M059J (cell line): ENCODE measurements at regions not wholly inside any gene's neighbourhood (a gene's known extent, or its start where the extent isn't known, plus 50 kb on each side); places are given as distances from the start of the nearest gene placed in this dataset.

Experiments
- DNase-seq: peaks from one replicate; pipeline ENCODE4 v3.0.0-alpha.2; 2012; ENCODE audit warnings: low read depth

DNA sequence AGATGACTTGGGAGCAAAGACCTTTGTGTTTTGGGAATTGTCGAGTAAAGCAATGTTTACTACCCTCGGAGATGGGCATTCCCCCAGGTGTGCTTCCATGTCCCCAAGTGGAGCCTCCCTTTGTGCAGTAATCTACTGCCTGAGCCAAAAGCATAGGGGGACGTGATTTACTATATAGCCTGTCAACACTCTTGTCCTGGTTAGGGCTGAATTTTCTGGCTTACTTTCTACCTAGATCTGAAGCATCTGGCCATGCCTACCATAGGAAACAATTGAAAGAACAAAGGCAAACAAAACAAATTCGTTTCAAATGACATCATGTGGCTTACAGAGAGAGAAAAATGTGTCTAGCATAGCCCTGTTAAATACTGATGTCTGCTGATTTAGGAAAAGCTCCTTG, 350.6 kb downstream of the SAMD5 start:
- DNase-seq: no peak

DNA sequence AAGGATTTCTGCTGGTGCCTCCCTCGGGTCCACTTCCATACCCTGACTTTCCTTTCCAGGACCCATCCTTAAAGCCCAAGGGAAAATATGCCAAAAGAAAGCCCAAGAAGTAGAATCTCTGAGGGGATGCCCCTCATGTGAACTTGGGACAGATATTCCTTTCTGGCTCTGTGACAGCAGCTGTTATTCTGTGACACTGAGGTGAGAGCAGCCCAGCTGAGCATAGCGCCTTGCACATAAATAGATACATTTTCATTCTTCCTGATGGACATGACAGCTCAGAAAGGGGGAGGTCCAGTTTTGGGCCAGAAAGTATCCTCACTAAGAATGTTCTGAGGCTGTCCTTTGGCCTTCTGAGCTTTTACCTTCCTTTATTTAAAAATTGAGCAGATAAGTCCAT, 353.2 kb downstream of the SAMD5 start:
- DNase-seq: no peak

DNA sequence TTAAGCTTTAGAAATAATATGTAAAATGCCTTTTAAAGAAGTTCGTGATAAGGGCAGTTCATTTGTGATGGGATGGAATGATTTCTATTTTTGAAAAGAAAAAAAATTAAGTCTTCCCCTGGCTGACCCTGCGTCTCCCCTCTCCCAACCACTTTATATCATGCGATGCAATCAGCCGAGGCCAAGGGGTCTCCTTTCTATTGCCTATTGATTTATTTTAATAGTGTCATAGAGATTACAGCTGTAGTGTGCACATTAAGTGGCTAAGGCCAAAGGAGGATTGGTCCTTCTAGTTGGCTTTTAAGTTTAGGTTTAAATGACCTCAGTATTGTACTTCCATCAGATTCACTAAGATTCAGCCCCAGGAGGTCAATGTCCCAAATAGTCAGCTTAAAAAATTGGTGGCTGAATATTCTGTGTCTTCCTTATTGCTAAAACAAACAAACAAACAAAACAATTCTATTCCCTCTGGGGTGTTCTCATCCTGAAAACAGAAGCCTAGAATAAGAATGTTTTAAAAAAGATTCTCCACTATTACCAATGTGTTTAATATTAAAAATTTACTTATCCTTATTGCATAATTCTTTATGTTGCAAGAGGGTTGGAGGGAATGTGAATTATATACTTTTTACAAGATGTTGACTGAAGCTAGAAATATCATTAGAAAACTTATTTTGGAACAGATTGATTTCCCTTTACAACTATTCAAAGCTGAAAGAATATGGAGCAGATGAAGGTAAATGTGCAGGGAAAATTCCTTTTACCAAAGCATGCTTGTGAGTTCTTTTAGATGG, 359.1 kb downstream of the SAMD5 start:
- no peak for DNase-seq

DNA sequence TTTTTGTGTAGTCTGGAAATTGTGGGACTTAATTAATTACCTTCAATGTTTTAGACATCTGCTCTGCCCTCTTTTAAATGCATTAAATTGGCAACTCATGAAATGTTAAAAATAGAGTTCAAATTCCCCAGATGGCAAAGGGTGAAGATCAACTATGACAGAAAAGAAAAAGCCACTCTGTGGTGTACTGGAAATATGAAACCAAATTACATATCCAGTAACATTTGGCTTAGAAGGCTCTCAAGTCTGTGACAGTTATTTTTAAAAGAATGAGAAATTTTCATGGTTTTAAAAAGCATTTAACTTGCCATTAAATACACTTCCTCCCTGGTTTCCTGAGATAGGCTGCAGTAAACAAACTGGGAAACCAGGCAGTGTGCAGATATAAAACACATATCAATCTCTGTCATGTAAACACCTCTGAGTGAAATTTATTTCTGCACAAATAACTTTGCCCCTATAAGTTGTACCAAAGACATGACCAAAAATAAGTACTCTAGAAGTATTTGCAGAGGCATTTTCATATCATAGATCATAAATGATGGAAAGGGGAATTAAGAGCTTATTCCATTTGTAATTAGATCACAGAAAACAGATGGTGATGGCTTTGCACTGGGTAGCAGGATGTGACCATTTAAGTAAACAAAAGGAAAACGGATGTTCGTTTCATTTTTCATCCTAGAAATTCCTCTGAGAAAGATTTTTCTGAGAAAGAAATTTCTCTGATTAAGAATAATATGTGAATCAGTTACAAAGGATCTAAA, 360.1 kb downstream of the SAMD5 start:
- no peak for DNase-seq

DNA sequence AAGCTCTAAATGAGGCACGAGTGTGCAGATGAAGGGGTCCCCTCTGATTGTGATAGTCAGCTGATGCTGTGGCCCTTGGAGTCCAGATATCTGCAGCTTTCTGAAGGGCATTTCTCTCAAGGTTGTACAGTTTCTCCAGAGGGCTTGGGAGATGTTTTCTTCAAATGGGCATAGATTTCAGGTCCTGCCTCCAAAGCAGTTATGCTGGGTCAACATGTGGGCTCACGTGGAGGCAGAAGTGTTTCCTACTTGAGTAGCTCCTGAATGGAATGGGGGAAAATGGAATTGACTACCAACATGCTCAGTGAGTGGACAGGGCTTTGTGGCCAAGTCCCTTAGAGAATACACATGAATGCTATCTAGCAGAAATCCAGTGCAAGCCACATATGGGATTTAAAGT, 360.7 kb downstream of the SAMD5 start:
- DNase-seq: no peak

DNA sequence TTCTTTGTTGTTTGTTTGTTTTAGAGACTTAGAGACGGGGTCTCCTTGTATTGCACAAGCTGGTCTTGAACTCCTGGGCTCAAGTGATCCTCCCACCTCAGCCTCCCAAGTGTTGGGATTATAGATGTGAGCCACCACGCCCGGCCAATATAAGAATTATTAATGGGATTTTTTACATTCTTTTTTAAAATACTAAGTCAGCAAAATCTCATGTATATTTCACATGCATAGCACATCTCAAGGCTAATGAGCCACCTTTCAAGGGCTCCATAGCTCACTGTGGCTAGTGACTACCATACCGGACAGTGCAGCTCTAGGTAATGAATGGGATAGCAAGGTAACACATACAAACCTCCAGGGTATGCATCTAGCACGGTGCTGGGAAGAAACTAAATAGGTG, 361.4 kb downstream of the SAMD5 start:
- no peak for DNase-seq

DNA sequence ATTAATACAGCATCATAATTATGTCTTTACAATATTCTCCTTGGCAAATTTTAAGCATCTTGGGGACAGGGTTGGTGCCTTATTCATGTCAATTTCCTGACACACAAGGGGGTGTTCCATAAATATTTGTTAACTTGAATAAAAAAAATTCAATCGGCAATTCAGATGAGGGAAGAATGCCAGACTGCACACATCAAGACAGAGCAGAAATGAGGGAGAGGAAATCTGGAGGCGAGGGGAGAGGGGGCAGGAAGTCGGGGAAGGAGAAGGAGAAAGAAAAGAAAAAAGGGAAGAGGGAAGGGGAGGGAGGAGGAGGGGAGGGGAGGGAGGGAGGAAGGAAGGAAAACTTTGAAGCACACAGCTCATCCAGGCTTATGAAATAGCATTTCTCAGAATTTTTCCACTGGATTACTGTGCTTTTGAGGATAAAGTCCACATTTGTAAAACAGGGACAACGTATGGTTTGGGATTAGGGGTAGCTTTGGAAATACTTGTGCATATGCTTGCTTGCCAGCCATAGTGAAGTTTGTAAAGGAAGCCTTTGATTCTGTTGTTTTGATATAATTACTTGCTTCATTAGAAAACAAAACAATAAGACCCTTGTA, 362.1 kb downstream of the SAMD5 start:
- DNase-seq: no peak

DNA sequence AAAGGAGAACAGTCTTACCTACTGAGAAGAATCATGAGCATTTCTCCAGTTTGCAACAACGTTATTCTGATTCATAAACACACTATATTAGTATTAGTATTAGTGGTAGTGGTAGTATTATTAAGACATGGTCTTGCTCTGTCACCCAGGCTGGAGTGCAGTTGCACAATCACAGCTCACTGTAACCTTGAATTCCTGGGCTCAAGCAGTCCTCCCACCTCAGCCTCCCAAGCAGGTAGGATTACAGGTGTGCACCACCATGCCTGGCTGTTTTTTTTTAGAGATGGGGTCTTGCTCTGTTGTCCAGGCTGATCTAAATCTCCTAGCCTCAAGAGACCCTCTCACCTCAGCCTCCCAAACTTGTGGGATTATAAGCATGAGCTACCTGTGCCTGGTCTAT, 363.5 kb downstream of the SAMD5 start:
- DNase-seq: no peak

DNA sequence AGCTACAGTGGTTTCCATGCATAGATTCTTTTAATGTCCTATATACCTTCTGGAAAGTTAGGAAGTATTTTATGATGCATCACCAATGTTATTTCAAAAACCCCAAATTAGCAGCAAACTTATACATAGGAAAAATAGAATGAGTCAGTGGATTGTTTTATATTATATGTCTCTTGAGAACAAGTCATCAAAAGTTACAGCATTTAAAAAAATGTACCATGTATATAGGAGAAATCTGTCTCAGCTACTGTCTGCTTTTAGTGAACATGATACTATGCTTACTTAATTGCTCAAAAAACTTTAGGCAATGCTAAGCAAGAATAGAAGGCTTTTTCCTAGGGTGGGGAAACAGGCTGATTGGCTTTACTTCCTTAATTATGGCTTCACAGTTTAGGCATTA, 365.3 kb downstream of the SAMD5 start:
- DNase-seq: no peak

DNA sequence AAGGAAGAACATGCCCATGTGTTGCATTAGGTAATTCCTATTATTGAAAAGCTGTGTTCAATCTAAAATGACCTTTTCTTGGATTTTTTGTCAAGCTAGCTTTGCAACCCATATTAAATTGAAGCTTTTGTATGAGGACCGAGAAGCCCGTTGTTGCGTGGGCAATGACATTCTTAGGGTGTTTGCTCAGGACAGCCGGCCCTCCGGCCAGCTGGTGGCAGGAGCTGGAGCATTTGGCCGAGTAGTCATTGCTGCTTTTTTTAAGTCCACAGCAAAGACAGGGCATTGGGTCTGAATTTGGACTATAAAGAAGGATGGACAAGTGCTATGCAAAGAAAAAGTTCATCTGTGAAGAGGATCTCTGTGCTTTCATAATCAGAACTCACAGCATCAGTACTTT, 365.8 kb downstream of the SAMD5 start:
- DNase-seq: no peak

DNA sequence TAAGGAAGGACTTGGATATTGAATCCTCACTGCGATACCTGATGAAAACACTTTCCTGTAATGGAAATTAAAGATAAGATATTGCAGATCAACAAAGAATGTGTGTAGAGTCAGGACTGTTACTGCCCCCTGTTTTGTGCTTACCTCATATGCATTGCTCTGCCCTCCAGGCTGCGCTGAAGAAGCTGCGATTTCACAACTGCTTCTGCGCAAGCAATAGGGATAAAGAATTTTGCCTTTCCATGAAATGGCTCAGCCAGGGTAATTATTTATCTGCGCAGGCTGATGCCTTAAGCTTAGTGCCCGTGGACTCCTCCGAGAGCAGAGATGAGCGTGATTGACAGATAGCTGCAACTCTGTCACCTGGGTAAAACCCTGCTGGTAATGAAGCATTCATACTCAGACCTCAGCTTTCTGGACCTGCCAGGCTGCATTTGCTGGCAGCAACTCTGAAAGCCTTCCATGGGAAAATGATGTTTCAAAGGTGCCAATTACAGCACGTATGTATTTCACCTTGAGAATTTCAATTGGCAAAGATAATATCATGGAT, 370.6 kb downstream of the SAMD5 start:
- DNase-seq: no peak

DNA sequence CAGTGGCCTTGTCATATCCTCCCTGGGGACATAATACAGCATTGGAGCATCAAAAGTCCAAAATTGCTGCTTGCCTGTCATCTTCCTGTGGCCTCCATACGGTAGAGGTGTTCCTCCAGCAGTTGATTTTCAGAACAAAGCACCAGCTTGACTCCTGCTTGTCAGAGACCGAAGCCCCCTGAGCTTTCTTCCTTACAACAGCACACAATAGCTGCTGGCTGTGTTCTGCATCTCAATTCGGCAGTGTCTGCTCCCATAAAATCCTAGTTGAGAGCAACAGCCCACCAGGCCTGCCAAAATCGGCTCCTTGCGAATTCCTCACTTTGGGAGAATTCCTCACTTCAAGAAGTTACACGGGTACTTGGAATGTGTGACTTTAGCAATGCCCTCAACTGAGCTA, 372.9 kb downstream of the SAMD5 start:
- DNase-seq: no peak

DNA sequence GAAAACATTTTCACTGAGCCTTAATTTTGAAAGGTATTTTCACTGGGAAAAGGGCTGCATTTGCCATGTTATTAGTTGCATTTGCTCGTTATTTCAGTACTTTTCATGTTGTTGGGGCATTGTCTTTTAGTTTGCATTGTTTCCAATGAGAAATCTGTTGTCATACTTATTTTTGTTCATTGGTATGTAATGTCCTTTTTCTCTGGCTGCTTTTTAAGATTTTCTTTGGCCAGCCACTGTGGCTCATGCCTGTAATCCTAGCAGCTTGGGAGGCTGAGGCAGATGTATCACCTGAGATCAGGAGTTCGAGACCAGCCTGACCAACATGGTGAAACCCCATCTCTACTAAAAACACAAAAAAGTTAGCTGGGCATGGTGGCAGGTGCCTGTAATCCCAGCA, 379.9 kb downstream of the SAMD5 start:
- no peak for DNase-seq

DNA sequence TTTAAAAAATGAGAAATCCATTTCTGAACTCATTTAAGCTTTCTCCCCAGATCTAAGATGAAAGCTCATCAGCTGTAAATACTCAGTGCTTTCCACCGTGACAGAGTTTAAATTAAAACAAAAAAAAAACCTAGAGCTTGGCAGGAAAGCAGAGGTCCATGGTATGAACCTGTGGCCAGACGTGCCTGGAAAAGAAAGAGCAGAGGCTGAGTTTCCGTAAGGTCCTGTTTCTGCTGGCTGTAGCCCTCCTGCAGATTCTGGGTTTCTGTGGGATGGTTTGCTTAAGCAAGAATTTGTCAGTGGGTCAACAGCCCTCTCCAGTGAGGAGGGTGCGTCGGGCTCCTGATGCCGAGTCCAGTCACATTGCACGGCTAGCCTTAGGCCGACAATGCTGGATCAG, 383.2 kb downstream of the SAMD5 start:
- DNase-seq: no peak

DNA sequence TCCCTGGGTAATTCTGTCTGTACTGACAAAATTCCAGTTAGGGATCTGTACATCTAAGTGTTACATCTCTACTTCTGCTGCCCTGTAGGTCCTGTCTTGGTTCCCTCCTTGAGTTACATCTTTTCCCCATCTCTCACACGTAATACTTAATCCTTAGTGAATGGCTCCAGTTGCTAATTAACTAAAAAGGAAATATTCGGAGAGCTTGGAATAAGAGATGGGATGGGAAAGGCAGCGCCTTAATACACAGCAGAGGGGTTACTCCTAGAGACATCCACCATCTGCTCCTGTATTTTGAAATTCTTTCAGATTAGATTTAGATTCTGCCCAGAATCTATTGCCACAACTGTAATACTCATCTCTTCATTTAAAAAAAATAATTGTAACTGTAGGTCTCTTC, 384.0 kb downstream of the SAMD5 start:
- no peak for DNase-seq

DNA sequence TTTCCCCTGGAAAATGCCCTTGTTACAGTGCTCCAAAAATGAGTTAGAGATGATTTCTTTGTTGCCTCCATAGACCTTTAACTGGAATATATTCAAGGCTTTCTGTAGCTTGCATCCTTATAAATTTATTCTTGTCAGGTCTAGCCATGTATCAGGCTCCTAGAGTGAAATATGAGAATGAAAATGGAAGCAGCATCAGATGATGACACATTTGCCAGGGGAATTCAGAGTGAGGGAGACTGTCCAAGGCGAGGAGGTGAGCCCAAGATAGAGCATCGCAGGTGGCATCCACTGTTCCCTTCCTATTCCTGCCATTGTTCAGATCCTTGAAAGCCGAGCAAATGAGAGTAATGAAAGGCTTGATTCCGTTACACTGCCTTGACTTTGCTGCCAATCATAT, 386.8 kb downstream of the SAMD5 start:
- DNase-seq: no peak

DNA sequence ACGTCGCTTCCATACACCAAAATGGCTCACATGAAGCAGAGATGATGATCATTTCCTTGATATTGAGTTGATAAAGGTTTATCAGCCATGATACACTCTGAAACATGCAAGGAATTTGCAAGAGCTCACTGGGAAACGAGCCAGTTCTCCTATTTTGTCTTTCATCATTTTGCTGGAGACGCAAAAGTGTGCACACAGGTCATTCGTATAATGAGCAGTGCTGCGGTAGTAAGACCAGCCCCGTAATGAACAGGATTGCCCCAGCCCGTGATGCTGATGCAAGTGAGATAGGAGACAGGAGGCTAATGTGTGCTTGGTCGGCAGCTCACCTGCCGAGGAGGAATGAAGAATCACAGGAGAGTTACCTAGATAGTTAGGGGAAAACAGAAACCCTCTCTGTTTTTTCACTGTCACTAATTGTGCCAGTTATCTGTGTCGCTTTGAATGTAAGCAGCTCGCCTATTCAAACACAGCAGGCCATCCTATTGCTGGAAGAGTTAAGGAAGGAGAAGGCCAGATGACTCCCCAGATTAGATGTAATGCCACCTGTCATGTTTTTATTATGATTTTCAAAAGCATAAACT, 391.8 kb downstream of the SAMD5 start:
- peak; percentile 10 for DNase-seq

DNA sequence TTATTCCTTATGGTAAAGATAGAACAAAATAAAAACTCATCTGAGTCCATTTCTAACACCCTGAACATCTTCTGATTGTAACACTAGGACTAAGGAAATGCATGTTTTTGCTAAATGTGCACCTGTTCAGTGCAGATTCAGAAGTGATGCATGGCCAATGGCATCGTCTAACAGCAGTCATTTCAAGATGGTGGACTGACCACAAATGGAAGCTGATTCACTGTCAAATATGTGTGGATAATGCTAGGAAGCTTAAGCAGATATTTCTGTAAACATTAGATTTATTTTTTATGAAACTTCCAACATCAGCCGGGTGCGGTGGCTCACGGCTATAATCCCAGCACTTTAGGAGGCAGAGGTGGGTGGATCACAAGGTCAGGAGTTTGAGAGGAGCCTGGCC, 394.8 kb downstream of the SAMD5 start:
- no peak for DNase-seq

DNA sequence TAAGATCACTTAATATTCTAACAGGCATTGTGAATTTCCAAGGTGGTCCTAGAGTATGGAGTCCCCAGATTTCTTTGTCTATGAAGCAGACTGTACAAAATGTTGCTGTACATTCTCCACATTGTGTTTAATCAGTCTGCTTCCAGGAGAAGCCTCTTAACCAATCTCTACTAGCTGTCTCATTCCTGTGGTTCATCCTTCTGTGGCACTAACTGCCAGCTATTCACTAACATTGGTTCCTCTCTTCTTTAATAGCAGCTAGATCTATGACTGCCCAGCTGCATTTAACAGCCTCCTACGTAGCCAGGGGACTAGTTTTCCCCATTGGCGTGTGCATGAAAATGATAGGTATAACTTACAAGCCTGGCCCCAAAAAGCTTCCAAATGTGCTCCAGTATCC, 395.4 kb downstream of the SAMD5 start:
- peak; percentile 24 for DNase-seq

DNA sequence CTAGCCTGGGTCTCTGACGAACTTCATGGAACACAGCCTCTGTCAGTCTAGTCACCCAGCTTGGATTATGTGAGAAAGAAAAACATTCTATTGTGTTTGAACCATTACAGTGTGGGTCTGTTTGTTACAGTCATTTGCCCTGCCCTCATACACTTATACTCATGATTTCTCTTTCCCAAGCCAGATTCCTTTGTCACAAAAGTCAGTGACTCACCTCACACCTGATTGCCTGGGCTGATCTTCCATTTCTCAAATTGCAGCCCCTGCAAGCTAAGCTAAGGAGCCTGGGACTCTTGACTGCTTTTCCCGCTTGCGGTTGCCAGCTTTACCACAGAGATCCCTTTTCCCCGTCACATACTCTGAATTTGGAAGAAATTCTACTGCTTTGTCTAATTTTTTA, 395.9 kb downstream of the SAMD5 start:
- peak; percentile 20 for DNase-seq

DNA sequence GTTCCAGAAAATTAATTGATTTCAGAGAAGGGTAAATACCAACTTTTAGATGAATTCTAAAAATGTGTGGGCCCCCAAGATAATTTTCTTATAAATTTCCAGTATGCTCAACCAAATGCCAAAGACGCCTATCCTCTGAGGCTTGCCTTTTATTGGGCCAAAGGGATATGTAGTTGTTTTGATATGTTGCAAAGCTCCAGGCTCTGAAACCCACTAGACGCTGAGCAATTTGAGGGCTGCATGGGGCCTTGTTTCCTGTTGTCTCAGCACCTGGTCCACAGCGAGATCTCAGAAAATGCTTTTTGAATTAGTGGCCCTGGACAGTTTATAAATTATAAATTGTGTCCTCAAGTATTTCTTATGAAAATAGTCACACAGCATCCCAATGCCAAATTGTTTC, 397.2 kb downstream of the SAMD5 start:
- DNase-seq: peak; percentile 7

DNA sequence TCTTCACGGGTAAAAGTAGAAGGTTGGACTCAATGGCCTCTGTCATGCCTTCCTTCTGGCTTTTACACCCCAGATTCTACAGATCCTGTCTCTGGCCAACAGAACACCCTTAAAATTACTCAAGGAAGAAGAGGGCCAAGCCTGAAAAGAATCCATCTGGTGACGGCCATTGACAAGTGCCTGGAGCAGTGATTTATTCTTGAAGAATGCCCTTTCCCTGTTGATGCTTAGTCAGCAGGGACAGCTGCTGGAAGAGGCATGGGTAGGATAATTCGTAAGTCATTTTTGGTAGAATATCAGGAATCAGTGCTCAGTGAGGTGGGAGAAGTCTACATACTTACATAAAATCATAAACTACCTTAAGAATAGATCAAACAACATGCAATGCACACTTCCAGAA, 397.9 kb downstream of the SAMD5 start:
- peak; percentile 45 for DNase-seq
